RWPE2 (cell line): ENCODE measurements at regions not wholly inside any gene's neighbourhood (a gene's known extent, or its start where the extent isn't known, plus 50 kb on each side); places are given as distances from the start of the nearest gene placed in this dataset.

Experiments used
- ATAC-seq: fragments of 200-7000 bp; cut with Tn5 transposase; 3 replicates; pipeline ENCODE4 v1.9.1; 2021; ENCODE audit warnings: low read depth
- DNase-seq: peaks from one replicate; pipeline ENCODE4 v3.0.0-alpha.2; 2020; ENCODE audit warnings: low spot score
- H3K27ac ChIP-seq: fragments of 450-650 bp; 2 replicates; pipeline ENCODE4 v1.5.1; 2017; ENCODE audit warnings: mild to moderate bottlenecking; ENCODE audit not compliant: poor library complexity, severe bottlenecking
- H3K27me3 ChIP-seq: fragments of 250-450 bp; sonication (Bioruptor Pico); 2 replicates; pipeline ENCODE4 v1.5.1; 2021; ENCODE audit warnings: mild to moderate bottlenecking, moderate library complexity; ENCODE audit not compliant: insufficient read depth, poor library complexity, severe bottlenecking
- H3K36me3 ChIP-seq: fragments of 250-450 bp; sonication (Bioruptor Pico); 2 replicates; pipeline ENCODE4 v1.5.1; 2020; ENCODE audit warnings: low read depth, mild to moderate bottlenecking, moderate library complexity
- H3K4me1 ChIP-seq: fragments of 250-450 bp; sonication (Bioruptor Pico); 2 replicates; pipeline ENCODE4 v1.5.1; 2021; ENCODE audit warnings: mild to moderate bottlenecking, moderate library complexity; ENCODE audit not compliant: insufficient read depth, poor library complexity, severe bottlenecking
- H3K4me3 ChIP-seq: fragments of 250-450 bp; sonication (Bioruptor Pico); 2 replicates; pipeline ENCODE4 v1.5.1; 2021; ENCODE audit warnings: mild to moderate bottlenecking, moderate library complexity; ENCODE audit not compliant: severe bottlenecking
- H3K9me3 ChIP-seq: fragments of 250-450 bp; sonication (Bioruptor Pico); 2 replicates; pipeline ENCODE4 v1.5.1; 2021; ENCODE audit warnings: mild to moderate bottlenecking, moderate library complexity; ENCODE audit not compliant: severe bottlenecking
- TF ChIP-seq, protein P1 (sequence below): fragments of 450-650 bp; IDR thresholded peaks from one replicate; pipeline ENCODE4 v1.5.1; 2017; ENCODE audit warnings: mild to moderate bottlenecking, moderate library complexity; ENCODE audit not compliant: poor library complexity, severe bottlenecking

DNA sequence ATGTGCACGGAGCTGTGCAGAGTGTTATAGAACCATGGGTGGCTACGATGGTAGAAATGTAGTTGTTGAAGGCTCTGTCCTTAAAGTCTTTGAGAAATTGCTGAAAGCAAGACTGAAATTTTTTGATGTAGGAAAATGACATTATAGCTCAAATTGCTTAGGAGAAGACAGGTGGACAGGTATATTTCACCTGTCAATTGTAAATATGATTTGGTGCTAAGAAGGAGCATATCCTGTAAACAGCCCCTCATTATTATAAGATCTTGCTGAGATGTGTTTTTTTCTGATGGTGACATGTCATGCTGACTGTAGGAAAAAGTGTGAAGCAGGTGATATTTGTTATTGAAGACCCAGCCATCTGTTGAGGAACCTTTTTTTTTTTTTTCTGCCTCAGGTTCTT, 377.9 kb downstream of the PSAT1 start:
- H3K4me1 ChIP-seq = no peaks in the 10 kb centered on the region
- TF ChIP-seq, protein P1, sequence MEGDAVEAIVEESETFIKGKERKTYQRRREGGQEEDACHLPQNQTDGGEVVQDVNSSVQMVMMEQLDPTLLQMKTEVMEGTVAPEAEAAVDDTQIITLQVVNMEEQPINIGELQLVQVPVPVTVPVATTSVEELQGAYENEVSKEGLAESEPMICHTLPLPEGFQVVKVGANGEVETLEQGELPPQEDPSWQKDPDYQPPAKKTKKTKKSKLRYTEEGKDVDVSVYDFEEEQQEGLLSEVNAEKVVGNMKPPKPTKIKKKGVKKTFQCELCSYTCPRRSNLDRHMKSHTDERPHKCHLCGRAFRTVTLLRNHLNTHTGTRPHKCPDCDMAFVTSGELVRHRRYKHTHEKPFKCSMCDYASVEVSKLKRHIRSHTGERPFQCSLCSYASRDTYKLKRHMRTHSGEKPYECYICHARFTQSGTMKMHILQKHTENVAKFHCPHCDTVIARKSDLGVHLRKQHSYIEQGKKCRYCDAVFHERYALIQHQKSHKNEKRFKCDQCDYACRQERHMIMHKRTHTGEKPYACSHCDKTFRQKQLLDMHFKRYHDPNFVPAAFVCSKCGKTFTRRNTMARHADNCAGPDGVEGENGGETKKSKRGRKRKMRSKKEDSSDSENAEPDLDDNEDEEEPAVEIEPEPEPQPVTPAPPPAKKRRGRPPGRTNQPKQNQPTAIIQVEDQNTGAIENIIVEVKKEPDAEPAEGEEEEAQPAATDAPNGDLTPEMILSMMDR = no peak
- no peaks in the 10 kb centered on the region for H3K9me3 ChIP-seq
- no peaks in the 10 kb centered on the region for H3K36me3 ChIP-seq
- H3K27me3 ChIP-seq = no peaks in the 10 kb centered on the region
- H3K4me3 ChIP-seq = no peak overlapping the region
- H3K27ac ChIP-seq = no peak overlapping the region
- no peak for DNase-seq
- ATAC-seq = no peak

- DNase-seq (no peak), ATAC-seq (no peak)
- no peak overlapping the region for H3K4me3 ChIP-seq
- H3K27ac ChIP-seq = no peak overlapping the region
- H3K4me1 ChIP-seq = no peaks in the 10 kb centered on the region
- no peaks in the 10 kb centered on the region for H3K36me3 ChIP-seq
- no peaks in the 10 kb centered on the region for H3K27me3 ChIP-seq
- no peaks in the 10 kb centered on the region for H3K9me3 ChIP-seq
- TF ChIP-seq, protein P1 = no peak
Observed at GRCh38 chr9:78676009-78676408, 379.1 kb downstream of the PSAT1 start.

DNA sequence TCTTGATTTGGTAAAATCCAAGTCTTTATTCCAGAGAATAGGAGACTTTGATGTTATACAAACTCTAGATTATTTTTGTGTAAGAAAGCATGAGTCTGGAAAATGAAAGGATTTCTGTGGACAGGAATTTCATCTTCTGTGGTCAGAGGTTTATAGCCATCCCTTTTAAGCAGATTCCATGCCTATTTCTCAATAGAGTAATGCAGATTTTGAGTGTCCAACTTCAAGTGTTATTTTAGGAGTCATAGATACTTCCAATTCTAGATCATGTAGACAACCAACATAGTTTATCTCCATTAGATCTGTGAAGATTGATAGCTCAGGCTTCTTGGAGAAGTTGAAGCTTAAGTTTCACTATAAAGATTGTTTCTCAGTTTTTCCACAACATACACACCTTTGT, 379.7 kb downstream of the PSAT1 start:
- TF ChIP-seq, protein P1 = no peak
- Histone ChIP-seq H3K27ac (no peak overlapping the region), H3K4me3 (no peak overlapping the region), H3K4me1 (no peaks in the 10 kb centered on the region), H3K36me3 (no peaks in the 10 kb centered on the region), H3K27me3 (no peaks in the 10 kb centered on the region), H3K9me3 (no peaks in the 10 kb centered on the region)
- ATAC-seq = no peak
- no peak for DNase-seq

GRCh38 chr9:78677326-78677725, 380.4 kb downstream of the PSAT1 start:
- H3K27me3 ChIP-seq = no peaks in the 10 kb centered on the region
- H3K9me3 ChIP-seq = no peaks in the 10 kb centered on the region
- no peak overlapping the region for H3K27ac ChIP-seq
- no peak overlapping the region for H3K4me3 ChIP-seq
- TF ChIP-seq, protein P1 = no peak
- no peaks in the 10 kb centered on the region for H3K4me1 ChIP-seq
- no peaks in the 10 kb centered on the region for H3K36me3 ChIP-seq
- DNase-seq = no peak
- ATAC-seq = no peak

DNA sequence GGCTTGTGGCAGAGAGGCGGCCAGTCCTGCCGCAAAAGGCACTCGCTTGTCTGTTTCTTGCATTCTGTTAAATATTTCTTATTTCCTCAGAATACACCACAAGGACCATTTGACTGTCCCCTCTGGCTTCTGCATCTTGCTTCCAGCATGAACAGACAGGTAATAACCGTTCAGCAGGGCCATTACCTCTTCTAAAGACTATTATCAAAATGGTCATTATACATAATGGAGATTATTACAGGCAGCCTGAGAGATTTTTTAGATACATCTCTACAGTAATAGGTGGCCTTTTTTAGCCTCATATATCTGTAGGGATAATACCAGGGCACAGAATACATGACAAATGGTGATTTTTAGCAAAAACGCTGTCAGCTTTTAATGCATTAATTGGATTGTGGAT, 382.0 kb downstream of the PSAT1 start:
- ATAC-seq (no peak), DNase-seq (no peak)
- Histone ChIP-seq H3K4me1 (no peaks in the 10 kb centered on the region), H3K4me3 (no peak overlapping the region), H3K27me3 (no peaks in the 10 kb centered on the region), H3K36me3 (no peaks in the 10 kb centered on the region), H3K27ac (no peak overlapping the region), H3K9me3 (no peaks in the 10 kb centered on the region)
- TF ChIP-seq, protein P1 = no peak
